IPS DF 4.7 (cell line): ENCODE measurements at regions not wholly inside any gene's neighbourhood (a gene's known extent, or its start where the extent isn't known, plus 50 kb on each side); places are given as distances from the start of the nearest gene placed in this dataset.

Experiments
- DNase-seq: peaks from one replicate; pipeline ENCODE4 v3.0.0-alpha.2; 2013; ENCODE audit warnings: low spot score; ENCODE audit errors: extremely low read depth

- no peak for DNase-seq
These were observed 227.4 kb downstream of the MAN2A1 start for GRCh38 chr5:109917154-109917546.

- no peak for DNase-seq
These were observed 228.2 kb downstream of the MAN2A1 start for GRCh38 chr5:109917966-109918365.

GRCh38 chr5:109920736-109921135, 231.0 kb downstream of the MAN2A1 start:
- DNase-seq = no peak

- no peak for DNase-seq
These were observed 232.1 kb downstream of the MAN2A1 start for GRCh38 chr5:109921735-109922380.

- no peak for DNase-seq
These were observed 232.8 kb downstream of the MAN2A1 start for GRCh38 chr5:109922381-109922995.

- no peak for DNase-seq
These were observed 233.5 kb downstream of the MAN2A1 start for GRCh38 chr5:109923205-109923604.

GRCh38 chr5:109924237-109925107, 234.7 kb downstream of the MAN2A1 start:
- DNase-seq = no peak

- DNase-seq = no peak
These were observed 237.9 kb downstream of the MAN2A1 start for GRCh38 chr5:109927639-109928038.

- no peak for DNase-seq
These were observed 238.3 kb downstream of the MAN2A1 start for GRCh38 chr5:109928046-109928445.

- DNase-seq = no peak
These were observed 239.1 kb downstream of the MAN2A1 start for GRCh38 chr5:109928811-109929210.

GRCh38 chr5:109929376-109929775, 239.6 kb downstream of the MAN2A1 start:
- DNase-seq = no peak

- no peak for DNase-seq
These were observed 240.2 kb downstream of the MAN2A1 start for GRCh38 chr5:109929911-109930310.

- no peak for DNase-seq
These were observed 241.5 kb downstream of the MAN2A1 start for GRCh38 chr5:109931049-109931780.

GRCh38 chr5:109935833-109936490, 246.2 kb downstream of the MAN2A1 start:
- DNase-seq = no peak

- no peak for DNase-seq
These were observed 247.3 kb downstream of the MAN2A1 start for GRCh38 chr5:109936996-109937395.

GRCh38 chr5:109937951-109938350, 248.2 kb downstream of the MAN2A1 start:
- DNase-seq = no peak

GRCh38 chr5:109938453-109938852, 248.7 kb downstream of the MAN2A1 start:
- no peak for DNase-seq

- no peak for DNase-seq
These were observed 249.5 kb downstream of the MAN2A1 start for GRCh38 chr5:109939116-109939682.

GRCh38 chr5:109942646-109943045, 252.9 kb downstream of the MAN2A1 start:
- no peak for DNase-seq

GRCh38 chr5:109943701-109944235, 254.0 kb downstream of the MAN2A1 start:
- DNase-seq = no peak

- no peak for DNase-seq
These were observed 254.7 kb downstream of the MAN2A1 start for GRCh38 chr5:109944461-109944860.
